Adrenal gland (tissue), 9 donors: ENCODE measurements at regions not wholly inside any gene's neighbourhood (a gene's known extent, or its start where the extent isn't known, plus 50 kb on each side); places are given as distances from the start of the nearest gene placed in this dataset.

Experiments used
- DNase-seq, 7 donors: peaks; one replicate each; pipeline ENCODE4 v3.0.0-alpha.2; 2019 to 2020
- H3K27ac ChIP-seq, 5 donors: fragments of 200-600 bp; sonication (generic) in 4 of 5; 1 replicate in 3 of 5; 2 replicates in 2 of 5; pipeline versions ENCODE4 v1.5.1 to v1.8.0; 2016 to 2020; ENCODE audit warnings: mild to moderate bottlenecking in 1 of 5
- H3K27me3 ChIP-seq: fragments of 200-600 bp; 2 replicates; pipeline ENCODE4 v1.8.0; 2021
- H3K36me3 ChIP-seq, 2 donors: fragments of 200-600 bp; replicated peaks in 1 of 2; 1 replicate in 1 of 2; 2 replicates in 1 of 2; pipeline versions ENCODE4 v1.5.1 to v1.8.0; 2018 to 2022
- H3K4me1 ChIP-seq, 2 donors: fragments of 200-600 bp; replicated peaks in 1 of 2; 1 replicate in 1 of 2; 2 replicates in 1 of 2; pipeline versions ENCODE4 v1.5.1 to v1.8.0; 2018 to 2021
- H3K4me3 ChIP-seq, 4 donors: fragments of 200-600 bp; sonication (generic) in 3 of 4; one replicate each; pipeline ENCODE4 v1.5.1; 2016 to 2018
- H3K9me3 ChIP-seq, 3 donors: fragments of 200-600 bp; sonication (generic) in 1 of 3; replicated peaks in 1 of 3; 1 replicate in 2 of 3; 2 replicates in 1 of 3; pipeline versions ENCODE4 v1.5.1 to v1.8.0; 2016 to 2021
- CTCF ChIP-seq, 6 experiments: fragments of 450-650 bp in 4 of 6; fragments of 200-600 bp in 2 of 6; sonication (generic) in 1 of 6; IDR thresholded peaks; 1 replicate in 5 of 6; 2 replicates in 1 of 6; pipeline versions ENCODE4 v1.5.1 to v1.8.0; 2016 to 2021; ENCODE audit warnings: antibody characterized with exemption in 6 of 6, mild to moderate bottlenecking in 2 of 6, moderate library complexity in 1 of 6
- POLR2A ChIP-seq, 2 donors: fragments of 450-650 bp; IDR thresholded peaks; one replicate each; pipeline ENCODE4 v1.6.1; 2017; ENCODE audit warnings: antibody characterized with exemption in 2 of 2, mild to moderate bottlenecking in 2 of 2, moderate library complexity in 1 of 2
- WGBS, 4 donors: extraction: QIAGEN DNeasy Blood & Tissue Kit in 2 of 4; methylation state at CpG; one replicate each; pipeline versions ENCODE4 v1.1.5 to v1.1.7; 2013 to 2017; 5-methylcytosine and 5-hydroxymethylcytosine counted together
- intact Hi-C, 2 donors: fragments of 100-400 bp; cut with DNase I; formaldehyde crosslinking; loops; one replicate each; pipeline versions ENCODE4 v1.14.1 to v1.15.0; 2022 to 2023
- donor health status: healthy with polysubstance abuse.
- donor health status: Bipolar disorder and iron deficiency.
- donor health status: DM: yes; HTN: yes; CAD: no.
- donor health status: DM: no; HTN: no; CAD: no.
- donor health status: DM: no; HTN: no; CAD: no.

DNA sequence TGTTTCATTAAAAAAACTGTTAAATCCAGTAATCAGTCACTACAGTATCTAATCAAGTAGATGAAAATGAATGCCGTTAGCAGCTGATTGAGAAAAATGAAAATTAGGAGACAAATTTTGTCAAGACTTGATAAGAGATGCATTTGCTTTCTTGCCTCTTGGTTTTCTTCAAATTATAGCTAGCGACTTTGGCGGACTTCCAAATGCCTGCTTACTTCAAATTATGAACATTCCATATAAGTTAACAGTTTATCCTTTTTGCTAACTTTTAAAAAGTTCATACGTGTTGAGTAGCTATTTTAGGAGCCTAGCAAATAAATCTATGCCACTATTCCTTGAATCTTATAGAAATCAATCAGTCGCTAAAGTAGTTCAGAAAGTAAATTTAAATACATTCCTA, 58.8 kb downstream of the PPP4R3C start:
- no peaks in the 10 kb centered on the region for H3K4me1 ChIP-seq
- no peaks in the 10 kb centered on the region for H3K27me3 ChIP-seq
- no peak for DNase-seq
- no peak for TF ChIP-seq CTCF (IDR thresholded peaks at IDR 0.05)
- TF ChIP-seq POLR2A (IDR thresholded peaks at IDR 0.05): no peak
- no peaks in the 10 kb centered on the region for H3K9me3 ChIP-seq
- 60 to 80% (median 75%) methylated on average over 5 of the region's 5 CpGs for WGBS, 4 donors
- no peaks in the 10 kb centered on the region for H3K36me3 ChIP-seq
- H3K4me3 ChIP-seq: no peak overlapping the region
- no peak overlapping the region for H3K27ac ChIP-seq
- intact Hi-C loops: no loop called here

DNA sequence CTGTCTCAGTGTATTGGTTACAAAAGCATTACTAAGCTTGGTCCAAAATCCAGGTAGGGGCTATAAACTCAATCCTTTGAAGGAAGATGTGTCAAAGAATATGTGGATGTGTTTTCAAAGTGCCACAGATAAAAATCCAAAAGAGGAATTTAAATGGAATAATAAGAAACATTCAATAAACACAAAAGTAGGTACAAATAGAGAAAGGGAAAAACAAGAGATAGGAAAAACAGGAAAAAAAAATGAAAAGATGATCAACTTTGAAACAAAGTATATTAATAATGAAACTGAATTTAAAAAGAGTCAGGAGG, 64.0 kb downstream of the PPP4R3C start:
- Histone ChIP-seq H3K4me3 (no peak overlapping the region), H3K9me3 (no peaks in the 10 kb centered on the region), H3K27me3 (no peaks in the 10 kb centered on the region), H3K36me3 (no peaks in the 10 kb centered on the region), H3K27ac (no peak overlapping the region), H3K4me1 (no peaks in the 10 kb centered on the region)
- intact Hi-C loops: no loop called here
- TF ChIP-seq POLR2A (IDR thresholded peaks at IDR 0.05) (no peak), CTCF (IDR thresholded peaks at IDR 0.05) (no peak)
- no peak for DNase-seq

GRCh38 chrX:27391623-27392022, 71.5 kb downstream of the PPP4R3C start:
- Histone ChIP-seq H3K36me3 (no peaks in the 10 kb centered on the region), H3K27me3 (no peaks in the 10 kb centered on the region), H3K9me3 (no peaks in the 10 kb centered on the region), H3K4me3 (no peak overlapping the region), H3K4me1 (no peaks in the 10 kb centered on the region), H3K27ac (no peak overlapping the region)
- TF ChIP-seq CTCF (IDR thresholded peaks at IDR 0.05): no peak
- TF ChIP-seq POLR2A (IDR thresholded peaks at IDR 0.05): no peak
- 76 to 82% (median 79%) methylated on average over 4 of the region's 4 CpGs for WGBS, 4 donors
- intact Hi-C loops: no loop called here
- DNase-seq: no peak

GRCh38 chrX:27381419-27381818, 81.7 kb downstream of the PPP4R3C start:
- intact Hi-C loops: no loop called here
- no peak for DNase-seq
- no peaks in the 10 kb centered on the region for H3K4me1 ChIP-seq
- TF ChIP-seq CTCF (IDR thresholded peaks at IDR 0.05): no peak
- TF ChIP-seq POLR2A (IDR thresholded peaks at IDR 0.05): no peak
- peaks cover 11% of the 10 kb centered on the region for H3K27me3 ChIP-seq
- WGBS, 4 donors: 84 to 94% (median 89%) methylated on average over 3 to 11 of the region's 11 CpGs
- no peak overlapping the region for H3K4me3 ChIP-seq
- H3K36me3 ChIP-seq: no peaks in the 10 kb centered on the region
- no peaks in the 10 kb centered on the region for H3K9me3 ChIP-seq
- H3K27ac ChIP-seq: no peak overlapping the region
